Endothelial cell of umbilical vein (primary cell): ENCODE measurements at regions not wholly inside any gene's neighbourhood (a gene's known extent, or its start where the extent isn't known, plus 50 kb on each side); places are given as distances from the start of the nearest gene placed in this dataset.

Experiments
- EZH2 ChIP-seq: IDR thresholded peaks from 2 replicates; pipeline ENCODE4 v1.6.1; 2012; ENCODE audit warnings: borderline replicate concordance, low read depth, mild to moderate bottlenecking, moderate library complexity, low read length, inconsistent platforms; ENCODE audit not compliant: severe bottlenecking
- GATA2 ChIP-seq: IDR thresholded peaks from 2 replicates; pipeline ENCODE4 v1.7.0; 2011; ENCODE audit warnings: low read depth, mild to moderate bottlenecking, moderate library complexity, mixed read lengths, low read length; ENCODE audit not compliant: insufficient read length, insufficient read depth
- MYC ChIP-seq: IDR thresholded peaks from one replicate; pipeline ENCODE4 v1.6.1; 2011; ENCODE audit warnings: mild to moderate bottlenecking, low read depth, low read length
- POLR2A ChIP-seq: IDR thresholded peaks from 2 replicates; pipeline ENCODE4 v1.6.1; 2012; ENCODE audit warnings: low read depth, mild to moderate bottlenecking, control low read depth, low read length
- TF ChIP-seq, protein P1 (sequence below), 2 donors: IDR thresholded peaks; 1 replicate in 1 of 2; 2 replicates in 1 of 2; pipeline ENCODE4 v1.5.1; 2011; ENCODE audit warnings: low read length in 2 of 2, mild to moderate bottlenecking in 2 of 2, moderate library complexity in 2 of 2, control low read depth in 1 of 2, inconsistent platforms in 1 of 2, low read depth in 1 of 2; ENCODE audit not compliant: insufficient read depth in 1 of 2; ENCODE audit errors: extremely low read depth in 1 of 2

DNA sequence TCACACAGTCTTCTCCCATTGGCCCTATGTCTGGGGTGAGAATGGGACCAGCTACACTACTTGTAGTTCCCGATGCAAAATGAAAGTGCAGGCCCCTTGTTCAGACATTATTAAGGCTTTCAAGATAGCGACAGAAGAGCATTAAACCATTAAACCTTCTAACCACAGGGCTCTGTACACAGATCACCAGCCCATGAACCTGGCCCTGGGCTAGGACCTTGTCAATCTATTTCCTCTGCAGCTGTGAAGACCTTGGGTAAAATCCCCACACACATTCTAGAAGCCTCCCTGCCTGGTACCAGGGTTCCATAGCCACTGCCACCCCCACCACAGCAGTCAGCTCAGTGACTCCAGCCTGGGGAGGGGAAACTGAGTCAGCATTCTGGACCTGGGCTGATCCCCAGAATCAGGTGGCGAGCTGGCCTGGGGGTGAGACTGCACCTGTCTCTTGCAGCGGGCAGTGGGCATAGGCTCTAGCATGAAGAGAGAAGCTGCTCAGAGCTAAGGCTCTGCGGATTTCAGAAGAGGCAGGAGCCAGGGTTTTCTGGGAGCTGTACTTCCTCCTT lies 119.7 kb upstream of the LHX1 start:
- TF ChIP-seq, protein P1, sequence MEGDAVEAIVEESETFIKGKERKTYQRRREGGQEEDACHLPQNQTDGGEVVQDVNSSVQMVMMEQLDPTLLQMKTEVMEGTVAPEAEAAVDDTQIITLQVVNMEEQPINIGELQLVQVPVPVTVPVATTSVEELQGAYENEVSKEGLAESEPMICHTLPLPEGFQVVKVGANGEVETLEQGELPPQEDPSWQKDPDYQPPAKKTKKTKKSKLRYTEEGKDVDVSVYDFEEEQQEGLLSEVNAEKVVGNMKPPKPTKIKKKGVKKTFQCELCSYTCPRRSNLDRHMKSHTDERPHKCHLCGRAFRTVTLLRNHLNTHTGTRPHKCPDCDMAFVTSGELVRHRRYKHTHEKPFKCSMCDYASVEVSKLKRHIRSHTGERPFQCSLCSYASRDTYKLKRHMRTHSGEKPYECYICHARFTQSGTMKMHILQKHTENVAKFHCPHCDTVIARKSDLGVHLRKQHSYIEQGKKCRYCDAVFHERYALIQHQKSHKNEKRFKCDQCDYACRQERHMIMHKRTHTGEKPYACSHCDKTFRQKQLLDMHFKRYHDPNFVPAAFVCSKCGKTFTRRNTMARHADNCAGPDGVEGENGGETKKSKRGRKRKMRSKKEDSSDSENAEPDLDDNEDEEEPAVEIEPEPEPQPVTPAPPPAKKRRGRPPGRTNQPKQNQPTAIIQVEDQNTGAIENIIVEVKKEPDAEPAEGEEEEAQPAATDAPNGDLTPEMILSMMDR (IDR thresholded peaks at IDR 0.05; ENCODE audit: extremely low read depth in 1 of 2, insufficient read depth in 1 of 2, low read depth in 1 of 2, low read length in 2 of 2), result no peak
- TF ChIP-seq POLR2A, result no peak
- no peak for TF ChIP-seq EZH2
- TF ChIP-seq GATA2, result no peak
- TF ChIP-seq MYC, result no peak
